ENCODE measurements at regions not wholly inside any gene's neighbourhood (a gene's known extent, or its start where the extent isn't known, plus 50 kb on each side); places are given as distances from the start of the nearest gene placed in this dataset.

GRCh38 chr6:21970569-21971300 is 326.1 kb downstream of the PRL start:
- H3K9me3 ChIP-seq (ENCODE audit: control insufficient read depth, low read depth, low read length) = no peaks in the 10 kb centered on the region
- no peak overlapping the region for H3K4me2 ChIP-seq (ENCODE audit: insufficient read depth, insufficient read length, low read length)
- H4K5ac ChIP-seq (ENCODE audit: insufficient read length, low read depth, low read length) = no peak overlapping the region
- H4K8ac ChIP-seq (replicated peaks; ENCODE audit: insufficient read length, low read depth, low read length) = no peak overlapping the region
- H2AK5ac ChIP-seq (ENCODE audit: insufficient read length, low read length) = no peak overlapping the region
- no peak overlapping the region for H2BK15ac ChIP-seq (ENCODE audit: low read depth, low read length)
- Mint-ChIP-seq H3K36me3 (ENCODE audit: insufficient read depth in 1 of 3, low read depth in 3 of 3) (peaks cover 9 to 31% (median 22%) of the 10 kb centered on the region in 3 experiments; a peak in 6 of 7 replicates), H3K4me3 (no peak overlapping the region), H3K27me3 (ENCODE audit: low read depth) (no peaks in the 10 kb centered on the region), H3K9me3 (peaks cover 4 to 10% of the 10 kb centered on the region in 2 experiments; a peak in 4 of 5 replicates), H3K27ac (peak overlapping the region in 2 of 3 experiments; percentile 36 to 47; a peak in 2 of 7 replicates), H3K4me1 (peaks cover 29 to 46% of the 10 kb centered on the region in 2 experiments)
- no peaks in the 10 kb centered on the region for H3K79me1 ChIP-seq (ENCODE audit: insufficient read depth, low read depth, low read length, poor library complexity, severe bottlenecking)
- no peaks in the 10 kb centered on the region for H3K27me3 ChIP-seq (ENCODE audit: insufficient read depth, low read length)
- no peaks in the 10 kb centered on the region for H3K23me2 ChIP-seq (ENCODE audit: insufficient read length, low read depth, low read length, poor library complexity, severe bottlenecking)
- no peak for DNase-seq
- H2BK120ac ChIP-seq (ENCODE audit: low read depth, low read length, poor library complexity, severe bottlenecking) = no peak overlapping the region
- H2BK12ac ChIP-seq (ENCODE audit: insufficient read length, low read depth, low read length) = no peak overlapping the region
- no peak overlapping the region for H3K4ac ChIP-seq (ENCODE audit: low read depth, low read length)
- peaks cover 4% of the 10 kb centered on the region; the same call in 1 of the 2 replicates for H3K79me2 ChIP-seq (ENCODE audit: insufficient read depth, low read length)
- H3T11ph ChIP-seq (ENCODE audit: low read length) = no peak overlapping the region
- WGBS (ENCODE audit: extremely low coverage, insufficient read length, low lambda C conversion rate) = no CpG with 5 or more reads among the region's 9 CpGs
- H4K91ac ChIP-seq (ENCODE audit: insufficient read length, low read depth, low read length) = no peak overlapping the region
- H4K20me1 ChIP-seq (ENCODE audit: control insufficient read depth, insufficient read depth, insufficient read length) = no peaks in the 10 kb centered on the region
- TF ChIP-seq CTCF (conservative IDR thresholded peaks at IDR 0.05) = no peak
- H3K23ac ChIP-seq (ENCODE audit: insufficient read length, low read depth, low read length) = no peak overlapping the region
- no peaks in the 10 kb centered on the region; the same call in 1 of the 2 replicates for H3K4me1 ChIP-seq (ENCODE audit: insufficient read depth, low read length)
- no peak overlapping the region for H3K27ac ChIP-seq (ENCODE audit: insufficient read length, low read depth, low read length)
- H2BK20ac ChIP-seq (ENCODE audit: low read depth, low read length, poor library complexity, severe bottlenecking) = no peak overlapping the region
- no peak overlapping the region for H3K14ac ChIP-seq (ENCODE audit: insufficient read depth, low read length)
- no peak overlapping the region for H2AFZ ChIP-seq (ENCODE audit: low read length)
- no peak overlapping the region for H2BK5ac ChIP-seq (ENCODE audit: insufficient read length, low read length)
- H3K9ac ChIP-seq (ENCODE audit: extremely low read depth, insufficient read length, low read length) = no peak overlapping the region
- H3K56ac ChIP-seq (ENCODE audit: insufficient read length, low read depth, low read length) = no peak overlapping the region
- no peak overlapping the region for H3K18ac ChIP-seq (ENCODE audit: insufficient read length, low read depth, low read length)
